DMS153 treated with DMSO at 0.1 percent for 48 hours (cell line): ENCODE measurements at regions not wholly inside any gene's neighbourhood (a gene's known extent, or its start where the extent isn't known, plus 50 kb on each side); places are given as distances from the start of the nearest gene placed in this dataset.
"Not testable (repeated sequence)": the region's sequence is repeated elsewhere in the genome, so short reads cannot be mapped to it uniquely, and the experiment has no call there.

Source experiments
- DNase-seq: peaks from one replicate; lab custom pipeline; 2025; ENCODE audit not compliant: unreplicated experiment; lab: John Stamatoyannopoulos, UW

GRCh38 chrX:76774912-76775311 is 347.4 kb downstream of the MAGEE1 start:
- not testable (repeated sequence) for DNase-seq

- DNase-seq, result no peak
Measured at GRCh38 chrX:76796311-76796710, 368.8 kb downstream of the MAGEE1 start.

GRCh38 chrX:76802708-76803107 is 375.2 kb downstream of the MAGEE1 start:
- DNase-seq, result no peak

GRCh38 chrX:76815754-76816153 is 388.2 kb downstream of the MAGEE1 start:
- DNase-seq, result no peak

GRCh38 chrX:76817279-76817678 is 389.8 kb downstream of the MAGEE1 start:
- DNase-seq, result not testable (repeated sequence)

GRCh38 chrX:76821276-76821675 is 393.8 kb downstream of the MAGEE1 start:
- no peak for DNase-seq

- DNase-seq, result no peak
Measured at GRCh38 chrX:76827672-76828071, 400.2 kb downstream of the MAGEE1 start.

- not testable (repeated sequence) for DNase-seq
Measured at GRCh38 chrX:76840902-76841301, 413.4 kb downstream of the MAGEE1 start.

- DNase-seq, result no peak
Measured at GRCh38 chrX:76850851-76851250, 423.3 kb downstream of the MAGEE1 start.

- no peak for DNase-seq
Measured at GRCh38 chrX:76862509-76862908, 435.0 kb downstream of the MAGEE1 start.

- DNase-seq, result no peak
Measured at GRCh38 chrX:76893930-76894329, 466.4 kb downstream of the MAGEE1 start.

GRCh38 chrX:76915836-76916235 is 488.3 kb downstream of the MAGEE1 start:
- no peak for DNase-seq

GRCh38 chrX:76918033-76918432 is 490.5 kb downstream of the MAGEE1 start:
- DNase-seq, result no peak

- DNase-seq, result no peak
Measured at GRCh38 chrX:76919761-76920160, 492.3 kb downstream of the MAGEE1 start.

GRCh38 chrX:76920607-76921006 is 493.1 kb downstream of the MAGEE1 start:
- DNase-seq, result no peak

GRCh38 chrX:76921176-76921575 is 493.7 kb downstream of the MAGEE1 start:
- DNase-seq, result no peak

GRCh38 chrX:76922100-76922499 is 494.6 kb downstream of the MAGEE1 start:
- no peak for DNase-seq

GRCh38 chrX:76924616-76925015 is 497.1 kb downstream of the MAGEE1 start:
- not testable (repeated sequence) for DNase-seq

- DNase-seq, result no peak
Measured at GRCh38 chrX:76931518-76931917, 504.0 kb downstream of the MAGEE1 start.

- DNase-seq, result no peak
Measured at GRCh38 chrX:76957485-76957884, 489.7 kb upstream of the FGF16 start.

GRCh38 chrX:76971393-76972376 is 475.5 kb upstream of the FGF16 start:
- no peak for DNase-seq

GRCh38 chrX:76977452-76977851 is 469.7 kb upstream of the FGF16 start:
- DNase-seq, result no peak

GRCh38 chrX:76987381-76987780 is 459.8 kb upstream of the FGF16 start:
- DNase-seq, result no peak
